Right lobe of liver (tissue), 6 donors: ENCODE measurements at regions not wholly inside any gene's neighbourhood (a gene's known extent, or its start where the extent isn't known, plus 50 kb on each side); places are given as distances from the start of the nearest gene placed in this dataset.
"Not testable (repeated sequence)": the region's sequence is repeated elsewhere in the genome, so short reads cannot be mapped to it uniquely, and the experiment has no call there.

ENCODE experiments used
- ATAC-seq, 4 donors: fragments of 200-7000 bp; cut with Tn5 transposase; one replicate each; pipeline ENCODE4 v1.9.1; 2020; ENCODE audit warnings: mild to moderate bottlenecking in 4 of 4, moderate library complexity in 4 of 4
- DNase-seq, 3 donors: peaks; one replicate each; pipeline ENCODE4 v3.0.0-alpha.2; 2020
- H3K27ac ChIP-seq, 3 donors: fragments of 200-600 bp; one replicate each; pipeline ENCODE4 v1.8.0; 2022
- H3K27me3 ChIP-seq, 2 donors: fragments of 200-600 bp; one replicate each; pipeline ENCODE4 v1.8.0; 2022
- H3K36me3 ChIP-seq, 4 donors: fragments of 200-600 bp; sonication (generic) in 1 of 4; one replicate each; pipeline versions ENCODE4 v1.5.1 to v1.8.0; 2017 to 2022; ENCODE audit warnings: control low read depth in 1 of 4
- H3K4me1 ChIP-seq, 4 donors: fragments of 200-600 bp; sonication (generic) in 1 of 4; one replicate each; pipeline versions ENCODE4 v1.5.1 to v1.8.0; 2017 to 2022; ENCODE audit warnings: control low read depth in 1 of 4
- H3K4me3 ChIP-seq, 3 donors: fragments of 200-600 bp; one replicate each; pipeline ENCODE4 v1.8.0; 2022
- H3K9me3 ChIP-seq, 4 donors: fragments of 200-600 bp; sonication (generic) in 1 of 4; one replicate each; pipeline versions ENCODE4 v1.5.1 to v1.8.0; 2017 to 2022; ENCODE audit warnings: control low read depth in 1 of 4
- POLR2A ChIP-seq: fragments of 450-650 bp; IDR thresholded peaks from one replicate; pipeline ENCODE4 v1.6.1; 2017; ENCODE audit warnings: antibody characterized with exemption, mild to moderate bottlenecking
- WGBS: methylation state at CpG from one replicate; pipeline ENCODE4 v1.1.6; 2018; ENCODE audit warnings: low coverage, low lambda C conversion rate; ENCODE audit not compliant: insufficient coverage; ENCODE audit errors: missing lambda C conversion rate; 5-methylcytosine and 5-hydroxymethylcytosine counted together
- intact Hi-C, 2 donors: fragments of 100-400 bp; cut with DNase I; formaldehyde crosslinking; loops; one replicate each; pipeline versions ENCODE4 v1.11.2 to v1.14.1; 2022
- TF ChIP-seq, protein P1 (sequence below), 4 donors: fragments of 200-600 bp in 3 of 4; fragments of 450-650 bp in 1 of 4; IDR thresholded peaks; one replicate each; pipeline versions ENCODE4 v1.5.1 to v1.8.0; 2016 to 2022; ENCODE audit warnings: antibody characterized with exemption in 4 of 4, mild to moderate bottlenecking in 2 of 4
- donor health status: DM: no; HTN: yes; CAD: no.
- donor health status: DM: no; HTN: no; CAD: no.
- donor health status: DM: no; HTN: no; CAD: no.
- donor health status: DM: no; HTN: yes; CAD: no.
- donor health status: DM: no; HTN: yes; CAD: no.

GRCh38 chr12:74663958-74664357 is 126.3 kb downstream of the ATXN7L3B start:
- Histone ChIP-seq H3K36me3 (no peaks in the 10 kb centered on the region), H3K9me3 (no peaks in the 10 kb centered on the region), H3K4me3 (no peak overlapping the region), H3K27ac (no peak overlapping the region), H3K27me3 (no peaks in the 10 kb centered on the region), H3K4me1 (no peaks in the 10 kb centered on the region)
- WGBS, result 95% methylated on average over 17 of the region's 20 CpGs
- ATAC-seq, result no peak
- no peak for TF ChIP-seq POLR2A
- TF ChIP-seq, protein P1, sequence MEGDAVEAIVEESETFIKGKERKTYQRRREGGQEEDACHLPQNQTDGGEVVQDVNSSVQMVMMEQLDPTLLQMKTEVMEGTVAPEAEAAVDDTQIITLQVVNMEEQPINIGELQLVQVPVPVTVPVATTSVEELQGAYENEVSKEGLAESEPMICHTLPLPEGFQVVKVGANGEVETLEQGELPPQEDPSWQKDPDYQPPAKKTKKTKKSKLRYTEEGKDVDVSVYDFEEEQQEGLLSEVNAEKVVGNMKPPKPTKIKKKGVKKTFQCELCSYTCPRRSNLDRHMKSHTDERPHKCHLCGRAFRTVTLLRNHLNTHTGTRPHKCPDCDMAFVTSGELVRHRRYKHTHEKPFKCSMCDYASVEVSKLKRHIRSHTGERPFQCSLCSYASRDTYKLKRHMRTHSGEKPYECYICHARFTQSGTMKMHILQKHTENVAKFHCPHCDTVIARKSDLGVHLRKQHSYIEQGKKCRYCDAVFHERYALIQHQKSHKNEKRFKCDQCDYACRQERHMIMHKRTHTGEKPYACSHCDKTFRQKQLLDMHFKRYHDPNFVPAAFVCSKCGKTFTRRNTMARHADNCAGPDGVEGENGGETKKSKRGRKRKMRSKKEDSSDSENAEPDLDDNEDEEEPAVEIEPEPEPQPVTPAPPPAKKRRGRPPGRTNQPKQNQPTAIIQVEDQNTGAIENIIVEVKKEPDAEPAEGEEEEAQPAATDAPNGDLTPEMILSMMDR (IDR thresholded peaks at IDR 0.05), result no peak
- no peak for DNase-seq
- intact Hi-C loops, result no loop called here

GRCh38 chr12:74665690-74666089 is 128.1 kb downstream of the ATXN7L3B start:
- DNase-seq (no peak), ATAC-seq (no peak)
- Histone ChIP-seq H3K27me3 (no peaks in the 10 kb centered on the region), H3K36me3 (no peaks in the 10 kb centered on the region), H3K4me1 (no peaks in the 10 kb centered on the region), H3K9me3 (no peaks in the 10 kb centered on the region), H3K4me3 (no peak overlapping the region), H3K27ac (no peak overlapping the region)
- TF ChIP-seq, protein P1 (IDR thresholded peaks at IDR 0.05), result no peak
- no peak for TF ChIP-seq POLR2A
- intact Hi-C loops, result no loop called here

- Histone ChIP-seq H3K4me3 (no peak overlapping the region), H3K27ac (no peak overlapping the region), H3K27me3 (no peaks in the 10 kb centered on the region), H3K4me1 (no peaks in the 10 kb centered on the region), H3K9me3 (no peaks in the 10 kb centered on the region), H3K36me3 (no peaks in the 10 kb centered on the region)
- DNase-seq, result no peak
- intact Hi-C loops, result no loop called here
- TF ChIP-seq, protein P1 (IDR thresholded peaks at IDR 0.05), result no peak
- no peak for TF ChIP-seq POLR2A
- ATAC-seq, result no peak
- WGBS, result 29% methylated on average over 1 of the region's 1 CpG
Measured at GRCh38 chr12:74671421-74671820, 133.8 kb downstream of the ATXN7L3B start.

DNA sequence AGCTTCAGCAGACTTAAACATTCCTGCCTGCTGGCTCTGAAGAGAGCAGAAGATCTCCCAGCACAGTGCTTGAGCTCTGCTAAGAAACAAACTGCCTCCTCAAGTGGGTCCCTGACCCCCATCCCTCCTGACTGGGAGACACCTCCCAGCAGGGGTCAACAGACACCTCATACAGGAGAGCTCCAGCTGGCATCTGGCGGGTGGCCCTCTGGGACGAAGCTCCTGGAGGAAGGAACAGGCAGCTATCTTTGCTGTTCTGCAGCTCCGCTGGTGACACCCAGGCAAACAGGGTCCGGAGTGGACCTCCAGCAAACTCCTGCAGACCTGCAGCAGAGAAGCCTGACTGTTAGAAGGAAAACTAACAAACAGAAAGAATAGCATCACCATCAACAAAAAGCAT is 139.3 kb downstream of the ATXN7L3B start:
- intact Hi-C loops, H3K4me3 ChIP-seq, H3K4me1 ChIP-seq, H3K9me3 ChIP-seq, H3K27me3 ChIP-seq, H3K27ac ChIP-seq, ATAC-seq, DNase-seq, H3K36me3 ChIP-seq: not testable (repeated sequence)
- 76% methylated on average over 4 of the region's 4 CpGs for WGBS

DNA sequence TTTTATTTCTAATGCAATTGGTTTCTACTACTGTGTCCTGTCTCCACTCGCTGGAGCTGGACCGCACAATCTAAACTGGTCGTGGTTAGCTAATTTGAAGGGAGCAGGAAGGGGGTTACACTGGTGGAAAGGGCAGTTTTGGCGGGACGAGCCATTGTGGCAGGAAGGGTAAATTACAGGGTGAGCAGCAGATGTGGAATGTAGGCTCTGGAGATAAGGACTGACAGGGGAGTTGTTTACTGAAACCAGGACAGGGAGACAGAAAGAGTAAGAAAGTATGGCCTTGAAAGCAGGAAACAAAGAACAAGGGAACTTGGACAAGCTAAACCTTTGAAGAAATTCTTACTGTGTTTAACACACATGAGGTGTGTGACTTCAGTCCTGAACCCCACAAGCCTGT is 147.8 kb downstream of the ATXN7L3B start:
- DNase-seq, result no peak
- Histone ChIP-seq H3K27ac (no peak overlapping the region), H3K4me1 (no peaks in the 10 kb centered on the region), H3K27me3 (no peaks in the 10 kb centered on the region), H3K4me3 (no peak overlapping the region), H3K36me3 (no peaks in the 10 kb centered on the region), H3K9me3 (no peaks in the 10 kb centered on the region)
- intact Hi-C loops, result no loop called here
- TF ChIP-seq, protein P1 (IDR thresholded peaks at IDR 0.05), result no peak
- no peak for TF ChIP-seq POLR2A
- no peak for ATAC-seq
- WGBS, result 49% methylated on average over 5 of the region's 5 CpGs
